ENCODE measurements at regions not wholly inside any gene's neighbourhood (a gene's known extent, or its start where the extent isn't known, plus 50 kb on each side); places are given as distances from the start of the nearest gene placed in this dataset.

- intact Hi-C loops (cut with DNase I; ENCODE audit: low total_unique reads) = no loop called here
- Histone ChIP-seq H3K36me3 (no peaks in the 10 kb centered on the region), H3K27ac (no peak overlapping the region), H3K4me3 (no peak overlapping the region), H3K27me3 (no peaks in the 10 kb centered on the region), H3K4me1 (no peaks in the 10 kb centered on the region), H3K9me3 (no peaks in the 10 kb centered on the region)
- no peak for TF ChIP-seq CTCF (IDR thresholded peaks at IDR 0.05)
- no peak for TF ChIP-seq POLR2A (IDR thresholded peaks at IDR 0.05)
- DNase-seq = no peak
Measured at GRCh38 chr1:60173729-60174505, 100.3 kb upstream of the C1orf87 start.

- Histone ChIP-seq H3K9me3 (no peaks in the 10 kb centered on the region), H3K4me3 (no peak overlapping the region), H3K4me1 (no peaks in the 10 kb centered on the region), H3K27ac (no peak overlapping the region), H3K36me3 (no peaks in the 10 kb centered on the region), H3K27me3 (no peaks in the 10 kb centered on the region)
- intact Hi-C loops (cut with DNase I; ENCODE audit: low total_unique reads) = no loop called here
- no peak for DNase-seq
- no peak for TF ChIP-seq CTCF (IDR thresholded peaks at IDR 0.05)
- TF ChIP-seq POLR2A (IDR thresholded peaks at IDR 0.05) = no peak
Measured at GRCh38 chr1:60173006-60173405, 99.4 kb upstream of the C1orf87 start.

- H3K27me3 ChIP-seq = no peaks in the 10 kb centered on the region
- H3K27ac ChIP-seq = no peak overlapping the region
- H3K36me3 ChIP-seq = no peaks in the 10 kb centered on the region
- TF ChIP-seq CTCF (IDR thresholded peaks at IDR 0.05) (no peak), POLR2A (IDR thresholded peaks at IDR 0.05) (no peak)
- H3K4me1 ChIP-seq = no peaks in the 10 kb centered on the region
- intact Hi-C loops (cut with DNase I; ENCODE audit: low total_unique reads) = no loop called here
- DNase-seq = no peak
- H3K4me3 ChIP-seq = no peak overlapping the region
- H3K9me3 ChIP-seq = no peaks in the 10 kb centered on the region
Measured at GRCh38 chr1:60171801-60172200, 98.2 kb upstream of the C1orf87 start.

GRCh38 chr1:60170709-60171108 lies 97.1 kb upstream of the C1orf87 start:
- H3K9me3 ChIP-seq = no peaks in the 10 kb centered on the region
- no peaks in the 10 kb centered on the region for H3K27me3 ChIP-seq
- intact Hi-C loops (cut with DNase I; ENCODE audit: low total_unique reads) = no loop called here
- no peak overlapping the region for H3K4me3 ChIP-seq
- no peak overlapping the region for H3K27ac ChIP-seq
- no peaks in the 10 kb centered on the region for H3K4me1 ChIP-seq
- no peak for DNase-seq
- no peaks in the 10 kb centered on the region for H3K36me3 ChIP-seq
- TF ChIP-seq POLR2A (IDR thresholded peaks at IDR 0.05) (no peak), CTCF (IDR thresholded peaks at IDR 0.05) (no peak)

GRCh38 chr1:60169206-60169605 lies 95.6 kb upstream of the C1orf87 start:
- no peaks in the 10 kb centered on the region for H3K4me1 ChIP-seq
- DNase-seq = no peak
- TF ChIP-seq CTCF (IDR thresholded peaks at IDR 0.05) (no peak), POLR2A (IDR thresholded peaks at IDR 0.05) (no peak)
- no peaks in the 10 kb centered on the region for H3K9me3 ChIP-seq
- no peaks in the 10 kb centered on the region for H3K27me3 ChIP-seq
- intact Hi-C loops (cut with DNase I; ENCODE audit: low total_unique reads) = no loop called here
- no peak overlapping the region for H3K27ac ChIP-seq
- H3K36me3 ChIP-seq = no peaks in the 10 kb centered on the region
- H3K4me3 ChIP-seq = no peak overlapping the region
